Cerebellar nuclear complex (tissue), 1 donor: ENCODE measurements at regions not wholly inside any gene's neighbourhood (a gene's known extent, or its start where the extent isn't known, plus 50 kb on each side); places are given as distances from the start of the nearest gene placed in this dataset.
"Not testable (repeated sequence)": the region's sequence is repeated elsewhere in the genome, so short reads cannot be mapped to it uniquely, and the experiment has no call there.

Experiments used
- DNase-seq, 2 experiments: peaks; one replicate each; lab custom pipeline; 2025; lab: John Stamatoyannopoulos, UW

GRCh38 chr14:57061009-57061711, 207.5 kb downstream of the EXOC5 start:
- no peak for DNase-seq

GRCh38 chr14:57060276-57060955, 208.3 kb downstream of the EXOC5 start:
- DNase-seq: no peak

GRCh38 chr14:57058319-57058718, 210.4 kb downstream of the EXOC5 start:
- DNase-seq: no peak

GRCh38 chr14:57057803-57058202, 210.9 kb downstream of the EXOC5 start:
- DNase-seq: no peak

GRCh38 chr14:57056522-57056921, 212.2 kb downstream of the EXOC5 start:
- DNase-seq: not testable (repeated sequence)

- no peak for DNase-seq
Observed at GRCh38 chr14:57052705-57053302, 215.9 kb downstream of the EXOC5 start.

GRCh38 chr14:57051633-57052032, 217.1 kb downstream of the EXOC5 start:
- no peak for DNase-seq

- no peak for DNase-seq
Observed at GRCh38 chr14:57049848-57050247, 218.9 kb downstream of the EXOC5 start.

GRCh38 chr14:57046175-57046574, 222.5 kb downstream of the EXOC5 start:
- no peak for DNase-seq

GRCh38 chr14:57044101-57044973, 224.4 kb downstream of the EXOC5 start:
- not testable (repeated sequence) for DNase-seq

GRCh38 chr14:57038689-57039088, 228.4 kb upstream of the OTX2 start:
- DNase-seq: no peak

- no peak for DNase-seq
Observed at GRCh38 chr14:57031474-57031873, 221.2 kb upstream of the OTX2 start.

- DNase-seq: no peak
Observed at GRCh38 chr14:57029620-57030253, 219.5 kb upstream of the OTX2 start.

- no peak for DNase-seq
Observed at GRCh38 chr14:57025456-57025855, 215.2 kb upstream of the OTX2 start.

GRCh38 chr14:57022608-57023007, 212.3 kb upstream of the OTX2 start:
- no peak for DNase-seq

- DNase-seq: no peak
Observed at GRCh38 chr14:57018065-57018464, 207.8 kb upstream of the OTX2 start.

- DNase-seq: no peak
Observed at GRCh38 chr14:57013987-57014386, 203.7 kb upstream of the OTX2 start.

- DNase-seq: no peak
Observed at GRCh38 chr14:57009585-57010515, 199.6 kb upstream of the OTX2 start.

- no peak for DNase-seq
Observed at GRCh38 chr14:57008534-57008933, 198.3 kb upstream of the OTX2 start.

- DNase-seq: no peak
Observed at GRCh38 chr14:56998728-56999127, 188.4 kb upstream of the OTX2 start.
